ENCODE measurements at regions not wholly inside any gene's neighbourhood (a gene's known extent, or its start where the extent isn't known, plus 50 kb on each side); places are given as distances from the start of the nearest gene placed in this dataset.

GRCh38 chr4:24248674-24249630 lies 335.4 kb downstream of the DHX15 start:
- Mint-ChIP-seq H3K9me3 (peaks cover 0 to 7% (median 0%) of the 10 kb centered on the region in 11 donors), H3K36me3 (no peaks in the 10 kb centered on the region), H3K27me3 (peaks cover 0 to 13% (median 2%) of the 10 kb centered on the region in 5 donors), H3K4me1 (no peaks in the 10 kb centered on the region), H3K4me3 (no peak overlapping the region), H3K27ac (no peak overlapping the region)
- ChIA-PET CTCF (no interaction called here), POLR2A (no interaction called here)
- intact Hi-C loops (cut with micrococcal nuclease): no loop called here
- no peaks in the 10 kb centered on the region for H3K9me3 ChIP-seq (ENCODE audit: control insufficient read depth in 2 of 3, low read length in 3 of 3)
- no peak for ATAC-seq
- H3K36me3 ChIP-seq (ENCODE audit: control insufficient read depth in 2 of 3, insufficient read depth in 3 of 3, low read length in 3 of 3): no peaks in the 10 kb centered on the region
- H3K27me3 ChIP-seq (ENCODE audit: control insufficient read depth in 2 of 2, insufficient read depth in 2 of 2, low read length in 2 of 2): no peaks in the 10 kb centered on the region
- no peak overlapping the region for H3K4me3 ChIP-seq (ENCODE audit: low read length)
- no peak for DNase-seq
- no peaks in the 10 kb centered on the region for H3K4me1 ChIP-seq (ENCODE audit: control insufficient read depth in 2 of 2, insufficient read depth in 2 of 2, low read length in 2 of 2)
- no peak overlapping the region for H3K27ac ChIP-seq (ENCODE audit: low read depth, low read length)

GRCh38 chr4:24245491-24245820 lies 338.9 kb downstream of the DHX15 start:
- intact Hi-C loops (cut with micrococcal nuclease): no loop called here
- peaks cover 0 to 12% (median 7%) of the 10 kb centered on the region in 5 donors for H3K27me3 Mint-ChIP-seq
- no peaks in the 10 kb centered on the region for H3K36me3 Mint-ChIP-seq
- CTCF ChIA-PET: no interaction called here
- Histone ChIP-seq H3K4me3 (ENCODE audit: low read length) (no peak overlapping the region), H3K4me1 (ENCODE audit: control insufficient read depth in 2 of 2, insufficient read depth in 2 of 2, low read length in 2 of 2) (no peaks in the 10 kb centered on the region), H3K9me3 (ENCODE audit: control insufficient read depth in 2 of 3, low read length in 3 of 3) (no peaks in the 10 kb centered on the region), H3K27ac (ENCODE audit: low read depth, low read length) (no peak overlapping the region), H3K36me3 (ENCODE audit: control insufficient read depth in 2 of 3, insufficient read depth in 3 of 3, low read length in 3 of 3) (no peaks in the 10 kb centered on the region), H3K27me3 (ENCODE audit: control insufficient read depth in 2 of 2, insufficient read depth in 2 of 2, low read length in 2 of 2) (no peaks in the 10 kb centered on the region)
- DNase-seq: no peak
- no peak overlapping the region for H3K27ac Mint-ChIP-seq
- POLR2A ChIA-PET: no interaction called here
- H3K9me3 Mint-ChIP-seq: peaks cover 0 to 7% (median 0%) of the 10 kb centered on the region in 11 donors
- H3K4me3 Mint-ChIP-seq: no peak overlapping the region
- no peak for ATAC-seq
- H3K4me1 Mint-ChIP-seq: no peaks in the 10 kb centered on the region

DNA sequence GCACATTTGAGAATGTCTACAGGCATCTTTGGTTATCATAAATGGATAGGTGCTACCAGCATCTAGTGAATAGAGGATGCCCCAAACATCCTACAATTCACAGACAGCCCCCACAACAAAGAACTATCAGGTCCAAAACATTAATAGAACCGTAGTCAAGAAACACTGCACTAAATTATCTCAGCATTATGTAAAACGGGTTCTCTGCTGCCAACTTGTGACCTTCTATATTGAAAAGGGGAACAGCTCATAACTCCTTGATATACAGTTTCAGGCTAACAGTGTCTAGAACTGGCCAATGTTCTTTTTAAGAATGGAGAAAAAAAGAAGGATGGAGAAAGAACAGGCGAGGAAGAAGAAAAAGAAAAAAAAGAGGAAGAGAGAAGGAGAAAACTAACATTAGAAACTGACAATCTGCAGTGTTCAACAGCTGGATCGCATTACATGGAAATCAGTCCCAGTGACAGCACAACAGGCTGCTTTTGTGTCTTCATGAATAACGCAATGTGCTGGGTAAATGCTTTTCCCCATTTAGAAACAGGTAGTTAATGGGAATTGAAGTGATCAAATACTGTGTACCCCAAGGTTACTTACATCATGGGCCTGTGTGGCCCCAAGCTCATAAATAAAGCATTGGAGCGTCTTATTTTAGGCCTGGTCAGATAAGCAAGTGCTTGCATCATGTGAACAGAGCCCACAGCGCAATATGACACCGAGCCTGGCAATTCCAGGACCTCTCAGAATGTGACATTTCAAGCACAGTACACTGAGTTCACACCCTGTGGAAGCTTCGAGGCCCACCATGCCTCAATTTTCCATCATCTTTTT lies 339.5 kb downstream of the DHX15 start:
- no peak overlapping the region for H3K4me3 ChIP-seq (ENCODE audit: low read length)
- no peaks in the 10 kb centered on the region for H3K27me3 ChIP-seq (ENCODE audit: control insufficient read depth in 2 of 2, insufficient read depth in 2 of 2, low read length in 2 of 2)
- DNase-seq (no peak), ATAC-seq (no peak)
- Mint-ChIP-seq H3K27ac (no peak overlapping the region), H3K36me3 (no peaks in the 10 kb centered on the region), H3K4me3 (no peak overlapping the region), H3K4me1 (no peaks in the 10 kb centered on the region), H3K27me3 (peaks cover 0 to 12% (median 7%) of the 10 kb centered on the region in 5 donors), H3K9me3 (peaks cover 0 to 7% (median 0%) of the 10 kb centered on the region in 11 donors)
- H3K27ac ChIP-seq (ENCODE audit: low read depth, low read length): no peak overlapping the region
- H3K4me1 ChIP-seq (ENCODE audit: control insufficient read depth in 2 of 2, insufficient read depth in 2 of 2, low read length in 2 of 2): no peaks in the 10 kb centered on the region
- intact Hi-C loops (cut with micrococcal nuclease): no loop called here
- POLR2A ChIA-PET: no interaction called here
- H3K9me3 ChIP-seq (ENCODE audit: control insufficient read depth in 2 of 3, low read length in 3 of 3): no peaks in the 10 kb centered on the region
- no peaks in the 10 kb centered on the region for H3K36me3 ChIP-seq (ENCODE audit: control insufficient read depth in 2 of 3, insufficient read depth in 3 of 3, low read length in 3 of 3)
- CTCF ChIA-PET: no interaction called here

- POLR2A ChIA-PET: no interaction called here
- Mint-ChIP-seq H3K27me3 (peaks cover 0 to 7% (median 6%) of the 10 kb centered on the region in 5 donors), H3K27ac (no peak overlapping the region), H3K4me3 (no peak overlapping the region), H3K4me1 (no peaks in the 10 kb centered on the region), H3K9me3 (peaks cover 0 to 5% (median 0%) of the 10 kb centered on the region in 11 donors), H3K36me3 (no peaks in the 10 kb centered on the region)
- Histone ChIP-seq H3K27ac (ENCODE audit: low read depth, low read length) (no peak overlapping the region), H3K9me3 (ENCODE audit: control insufficient read depth in 2 of 3, low read length in 3 of 3) (no peaks in the 10 kb centered on the region), H3K4me3 (ENCODE audit: low read length) (no peak overlapping the region), H3K27me3 (ENCODE audit: control insufficient read depth in 2 of 2, insufficient read depth in 2 of 2, low read length in 2 of 2) (no peaks in the 10 kb centered on the region), H3K4me1 (ENCODE audit: control insufficient read depth in 2 of 2, insufficient read depth in 2 of 2, low read length in 2 of 2) (no peaks in the 10 kb centered on the region), H3K36me3 (ENCODE audit: control insufficient read depth in 2 of 3, insufficient read depth in 3 of 3, low read length in 3 of 3) (no peaks in the 10 kb centered on the region)
- DNase-seq (no peak), ATAC-seq (no peak)
- intact Hi-C loops (cut with micrococcal nuclease): no loop called here
- CTCF ChIA-PET: no interaction called here
Measured at GRCh38 chr4:24243641-24244040, 340.7 kb downstream of the DHX15 start.

DNA sequence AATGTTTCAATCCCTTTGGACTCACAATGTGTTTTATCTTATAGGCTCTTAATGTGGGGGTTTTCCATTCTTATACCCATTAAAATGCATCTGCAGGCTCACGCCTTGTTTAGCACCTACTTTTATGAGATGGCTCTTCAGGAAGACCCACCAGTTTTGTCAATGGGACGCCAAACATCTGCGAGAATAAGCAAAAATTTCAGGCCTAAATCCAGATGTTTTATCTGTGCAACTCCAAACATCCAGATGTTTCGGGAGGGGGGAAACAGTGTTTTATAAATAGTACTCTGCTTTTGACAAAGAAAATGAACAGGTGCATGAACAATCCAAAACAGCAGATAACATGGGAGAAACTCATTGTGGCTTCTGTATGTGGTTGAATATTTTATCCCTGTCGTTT lies 342.8 kb downstream of the DHX15 start:
- H3K36me3 Mint-ChIP-seq: no peaks in the 10 kb centered on the region
- no peak overlapping the region for H3K27ac Mint-ChIP-seq
- H3K9me3 Mint-ChIP-seq: peaks cover 0 to 4% (median 0%) of the 10 kb centered on the region in 11 donors
- POLR2A ChIA-PET: no interaction called here
- H3K27ac ChIP-seq (ENCODE audit: low read depth, low read length): no peak overlapping the region
- CTCF ChIA-PET: no interaction called here
- H3K4me3 ChIP-seq (ENCODE audit: low read length): no peak overlapping the region
- no peak overlapping the region for H3K4me3 Mint-ChIP-seq
- H3K4me1 ChIP-seq (ENCODE audit: control insufficient read depth in 2 of 2, insufficient read depth in 2 of 2, low read length in 2 of 2): no peaks in the 10 kb centered on the region
- H3K36me3 ChIP-seq (ENCODE audit: control insufficient read depth in 2 of 3, insufficient read depth in 3 of 3, low read length in 3 of 3): no peaks in the 10 kb centered on the region
- intact Hi-C loops (cut with micrococcal nuclease): no loop called here
- no peak for ATAC-seq
- no peaks in the 10 kb centered on the region for H3K4me1 Mint-ChIP-seq
- H3K9me3 ChIP-seq (ENCODE audit: control insufficient read depth in 2 of 3, low read length in 3 of 3): no peaks in the 10 kb centered on the region
- no peaks in the 10 kb centered on the region for H3K27me3 ChIP-seq (ENCODE audit: control insufficient read depth in 2 of 2, insufficient read depth in 2 of 2, low read length in 2 of 2)
- H3K27me3 Mint-ChIP-seq: peaks cover 0 to 7% (median 6%) of the 10 kb centered on the region in 5 donors
- DNase-seq: no peak

GRCh38 chr4:24240655-24241054 lies 343.7 kb downstream of the DHX15 start:
- intact Hi-C loops (cut with micrococcal nuclease): no loop called here

More at GRCh38 chr4:24240655-24241054, 343.7 kb downstream of the DHX15 start:
- no peaks in the 10 kb centered on the region for H3K4me1 Mint-ChIP-seq
- no peak overlapping the region for H3K27ac Mint-ChIP-seq
- H3K27ac ChIP-seq (ENCODE audit: low read depth, low read length): no peak overlapping the region
- ChIA-PET CTCF (no interaction called here), POLR2A (no interaction called here)
- no peak for ATAC-seq
- peaks cover 0 to 7% (median 6%) of the 10 kb centered on the region in 5 donors for H3K27me3 Mint-ChIP-seq
- no peaks in the 10 kb centered on the region for H3K36me3 ChIP-seq (ENCODE audit: control insufficient read depth in 2 of 3, insufficient read depth in 3 of 3, low read length in 3 of 3)
- H3K4me3 ChIP-seq (ENCODE audit: low read length): no peak overlapping the region
- H3K36me3 Mint-ChIP-seq: no peaks in the 10 kb centered on the region
- H3K9me3 ChIP-seq (ENCODE audit: control insufficient read depth in 2 of 3, low read length in 3 of 3): no peaks in the 10 kb centered on the region
- peaks cover 0 to 4% (median 0%) of the 10 kb centered on the region in 11 donors for H3K9me3 Mint-ChIP-seq
- H3K4me1 ChIP-seq (ENCODE audit: control insufficient read depth in 2 of 2, insufficient read depth in 2 of 2, low read length in 2 of 2): no peaks in the 10 kb centered on the region
- H3K27me3 ChIP-seq (ENCODE audit: control insufficient read depth in 2 of 2, insufficient read depth in 2 of 2, low read length in 2 of 2): no peaks in the 10 kb centered on the region
- no peak for DNase-seq
- no peak overlapping the region for H3K4me3 Mint-ChIP-seq

Data from naive thymus-derived CD4-positive, alpha-beta T cell (primary cell).